ENCODE measurements at regions not wholly inside any gene's neighbourhood (a gene's known extent, or its start where the extent isn't known, plus 50 kb on each side); places are given as distances from the start of the nearest gene placed in this dataset.

GRCh38 chr2:195508139-195508455, 148.9 kb upstream of the SLC39A10 start:
- TF ChIP-seq MYC (IDR thresholded peaks at IDR 0.05; ENCODE audit: insufficient read depth, insufficient read length, insufficient replicate concordance, low read length, severe bottlenecking), result no peak
- TF ChIP-seq TBL1XR1 (IDR thresholded peaks at IDR 0.05; ENCODE audit: low read depth, low read length), result no peak
- TF ChIP-seq CTCF (IDR thresholded peaks at IDR 0.05 in 2 of 3, conservative IDR thresholded peaks at IDR 0.05 in 1 of 3; ENCODE audit: control insufficient read depth in 2 of 3, extremely low read depth in 1 of 3, insufficient read depth in 1 of 3, low read depth in 3 of 3, low read length in 3 of 3), result no peak
- no peak for TF ChIP-seq ZBTB11 (CRISPR knock-in tag; IDR thresholded peaks at IDR 0.05)
- TF ChIP-seq ATF3 (IDR thresholded peaks at IDR 0.05; ENCODE audit: borderline replicate concordance, extremely low read depth, low read depth, low read length), result no peak
- TF ChIP-seq POLR2A (IDR thresholded peaks at IDR 0.05; ENCODE audit: low read depth, low read length), result no peak
- no peak for TF ChIP-seq RFX5 (IDR thresholded peaks at IDR 0.05; ENCODE audit: low read depth, low read length)
- TF ChIP-seq CEBPZ (IDR thresholded peaks at IDR 0.05; ENCODE audit: low read depth, low read length), result no peak
- no peak for TF ChIP-seq CBX5 (IDR thresholded peaks at IDR 0.05; ENCODE audit: low read depth)
- TF ChIP-seq TAF1 (IDR thresholded peaks at IDR 0.05; ENCODE audit: borderline replicate concordance, low read depth, low read length), result no peak

Data from GM12878 (cell line).